ENCODE measurements at regions not wholly inside any gene's neighbourhood (a gene's known extent, or its start where the extent isn't known, plus 50 kb on each side); places are given as distances from the start of the nearest gene placed in this dataset.

DNA sequence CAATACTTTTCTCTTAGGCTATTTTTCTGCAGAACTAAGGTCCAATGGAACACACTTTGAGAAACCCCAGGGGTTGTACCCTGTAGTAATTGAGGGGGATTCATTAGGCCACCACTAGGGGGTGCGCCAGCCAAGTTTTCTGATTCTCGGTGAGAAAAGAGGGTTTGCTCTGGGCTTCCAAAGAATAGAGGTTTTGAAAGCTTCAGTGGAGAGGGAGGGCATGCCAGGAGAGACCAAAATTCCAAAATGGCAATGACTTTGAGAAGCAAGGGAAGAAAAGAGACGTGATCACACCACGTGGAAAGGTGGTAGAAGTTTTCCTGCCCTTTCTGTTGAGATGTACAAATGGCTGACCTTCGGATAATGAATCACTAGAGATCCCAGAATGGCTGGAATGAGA lies 323.3 kb downstream of the RPS6KC1 start:
- DNase-seq (ENCODE audit: extremely low spot score, unreplicated experiment), result no peak
- no peak overlapping the region for H3K27ac Mint-ChIP-seq (ENCODE audit: unreplicated experiment)
- no peak overlapping the region for H3K4me3 Mint-ChIP-seq (ENCODE audit: unreplicated experiment)
- H3K27me3 Mint-ChIP-seq (ENCODE audit: unreplicated experiment), result no peaks in the 10 kb centered on the region
- TF ChIP-seq, protein P1, sequence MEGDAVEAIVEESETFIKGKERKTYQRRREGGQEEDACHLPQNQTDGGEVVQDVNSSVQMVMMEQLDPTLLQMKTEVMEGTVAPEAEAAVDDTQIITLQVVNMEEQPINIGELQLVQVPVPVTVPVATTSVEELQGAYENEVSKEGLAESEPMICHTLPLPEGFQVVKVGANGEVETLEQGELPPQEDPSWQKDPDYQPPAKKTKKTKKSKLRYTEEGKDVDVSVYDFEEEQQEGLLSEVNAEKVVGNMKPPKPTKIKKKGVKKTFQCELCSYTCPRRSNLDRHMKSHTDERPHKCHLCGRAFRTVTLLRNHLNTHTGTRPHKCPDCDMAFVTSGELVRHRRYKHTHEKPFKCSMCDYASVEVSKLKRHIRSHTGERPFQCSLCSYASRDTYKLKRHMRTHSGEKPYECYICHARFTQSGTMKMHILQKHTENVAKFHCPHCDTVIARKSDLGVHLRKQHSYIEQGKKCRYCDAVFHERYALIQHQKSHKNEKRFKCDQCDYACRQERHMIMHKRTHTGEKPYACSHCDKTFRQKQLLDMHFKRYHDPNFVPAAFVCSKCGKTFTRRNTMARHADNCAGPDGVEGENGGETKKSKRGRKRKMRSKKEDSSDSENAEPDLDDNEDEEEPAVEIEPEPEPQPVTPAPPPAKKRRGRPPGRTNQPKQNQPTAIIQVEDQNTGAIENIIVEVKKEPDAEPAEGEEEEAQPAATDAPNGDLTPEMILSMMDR (IDR thresholded peaks at IDR 0.05), result peak; percentile 80
- H3K4me1 Mint-ChIP-seq (ENCODE audit: unreplicated experiment), result peaks cover 10% of the 10 kb centered on the region
- H3K36me3 Mint-ChIP-seq (ENCODE audit: unreplicated experiment), result no peaks in the 10 kb centered on the region
- H3K9me3 Mint-ChIP-seq (ENCODE audit: unreplicated experiment), result no peaks in the 10 kb centered on the region

DNA sequence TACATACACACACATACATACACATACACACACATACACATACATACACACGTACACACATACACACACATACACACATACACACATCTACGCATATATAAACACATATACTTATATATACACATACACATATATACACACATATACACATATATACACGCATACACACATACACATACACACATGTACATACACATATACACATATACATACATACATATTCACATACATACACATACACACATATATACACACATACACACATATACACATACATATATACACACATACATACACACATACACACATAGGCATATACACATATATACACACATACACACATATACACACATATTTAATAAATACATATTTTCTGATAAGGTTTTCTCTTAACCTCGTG lies 324.0 kb downstream of the RPS6KC1 start:
- DNase-seq (ENCODE audit: extremely low spot score, unreplicated experiment), result no peak
- no peak overlapping the region for H3K27ac Mint-ChIP-seq (ENCODE audit: unreplicated experiment)
- TF ChIP-seq, protein P1 (IDR thresholded peaks at IDR 0.05), result no peak
- peaks cover 10% of the 10 kb centered on the region for H3K4me1 Mint-ChIP-seq (ENCODE audit: unreplicated experiment)
- H3K9me3 Mint-ChIP-seq (ENCODE audit: unreplicated experiment), result peaks cover 3% of the 10 kb centered on the region
- H3K4me3 Mint-ChIP-seq (ENCODE audit: unreplicated experiment), result no peak overlapping the region
- no peaks in the 10 kb centered on the region for H3K36me3 Mint-ChIP-seq (ENCODE audit: unreplicated experiment)
- no peaks in the 10 kb centered on the region for H3K27me3 Mint-ChIP-seq (ENCODE audit: unreplicated experiment)

DNA sequence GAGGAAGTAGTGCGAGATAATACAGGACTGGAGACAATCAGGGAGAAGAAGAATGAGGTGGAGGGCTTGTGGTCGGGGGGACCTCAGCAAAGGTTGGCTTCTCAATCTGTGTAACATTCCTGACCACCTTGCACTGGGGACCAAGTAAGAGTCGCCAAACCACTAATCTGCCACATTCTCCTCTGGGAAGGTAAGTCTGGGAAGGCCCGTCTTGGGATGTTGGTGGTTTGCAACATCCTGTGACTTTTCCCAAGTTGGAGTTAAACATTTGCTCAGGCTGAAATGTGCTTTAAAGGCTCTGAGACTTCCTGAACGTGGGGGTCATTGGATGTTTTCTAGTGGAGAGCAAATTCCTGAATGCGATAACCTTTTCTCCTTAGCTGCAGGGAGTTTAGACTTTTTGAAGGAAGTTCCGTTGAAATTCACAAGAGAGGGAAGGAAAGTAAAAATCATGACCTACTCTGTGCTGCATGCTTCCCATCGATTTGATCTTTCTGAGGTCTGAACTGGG lies 325.9 kb downstream of the RPS6KC1 start:
- Mint-ChIP-seq H3K36me3 (ENCODE audit: unreplicated experiment) (no peaks in the 10 kb centered on the region), H3K4me3 (ENCODE audit: unreplicated experiment) (no peak overlapping the region), H3K4me1 (ENCODE audit: unreplicated experiment) (peaks cover 10% of the 10 kb centered on the region), H3K9me3 (ENCODE audit: unreplicated experiment) (peaks cover 3% of the 10 kb centered on the region), H3K27me3 (ENCODE audit: unreplicated experiment) (no peaks in the 10 kb centered on the region), H3K27ac (ENCODE audit: unreplicated experiment) (no peak overlapping the region)
- TF ChIP-seq, protein P1 (IDR thresholded peaks at IDR 0.05), result no peak
- DNase-seq (ENCODE audit: extremely low spot score, unreplicated experiment), result no peak

- H3K36me3 Mint-ChIP-seq (ENCODE audit: unreplicated experiment), result no peaks in the 10 kb centered on the region
- no peak for DNase-seq (ENCODE audit: extremely low spot score, unreplicated experiment)
Observed at GRCh38 chr1:213380865-213381264, 329.8 kb downstream of the RPS6KC1 start.

GRCh38 chr1:213381572-213382084 lies 330.6 kb downstream of the RPS6KC1 start:
- TF ChIP-seq, protein P1 (IDR thresholded peaks at IDR 0.05), result no peak
- no peak overlapping the region for H3K4me3 Mint-ChIP-seq (ENCODE audit: unreplicated experiment)
- peaks cover 3% of the 10 kb centered on the region for H3K9me3 Mint-ChIP-seq (ENCODE audit: unreplicated experiment)
- no peak overlapping the region for H3K27ac Mint-ChIP-seq (ENCODE audit: unreplicated experiment)
- DNase-seq (ENCODE audit: extremely low spot score, unreplicated experiment), result no peak
- H3K36me3 Mint-ChIP-seq (ENCODE audit: unreplicated experiment), result no peaks in the 10 kb centered on the region
- no peaks in the 10 kb centered on the region for H3K27me3 Mint-ChIP-seq (ENCODE audit: unreplicated experiment)
- peaks cover 10% of the 10 kb centered on the region for H3K4me1 Mint-ChIP-seq (ENCODE audit: unreplicated experiment)

More at GRCh38 chr1:213380865-213381264, 329.8 kb downstream of the RPS6KC1 start:
- no peaks in the 10 kb centered on the region for H3K27me3 Mint-ChIP-seq (ENCODE audit: unreplicated experiment)
- TF ChIP-seq, protein P1 (IDR thresholded peaks at IDR 0.05), result no peak
- H3K4me1 Mint-ChIP-seq (ENCODE audit: unreplicated experiment), result peaks cover 10% of the 10 kb centered on the region
- H3K27ac Mint-ChIP-seq (ENCODE audit: unreplicated experiment), result no peak overlapping the region
- H3K9me3 Mint-ChIP-seq (ENCODE audit: unreplicated experiment), result peaks cover 3% of the 10 kb centered on the region
- no peak overlapping the region for H3K4me3 Mint-ChIP-seq (ENCODE audit: unreplicated experiment)

All from osteocyte (in vitro differentiated cells).